GM18861 (cell line): ENCODE measurements at regions not wholly inside any gene's neighbourhood (a gene's known extent, or its start where the extent isn't known, plus 50 kb on each side); places are given as distances from the start of the nearest gene placed in this dataset.

Experiments
- ATAC-seq: cut with Tn5 transposase; IDR thresholded peaks from one replicate; pipeline ENCODE4 v1.9.1; 2021; ENCODE audit not compliant: unreplicated experiment

- ATAC-seq, result no peak
Observed at GRCh38 chr12:87794854-87795253, 234.3 kb downstream of the C12orf50 start.

GRCh38 chr12:87793131-87793530 is 236.1 kb downstream of the C12orf50 start:
- ATAC-seq, result no peak

GRCh38 chr12:87784350-87784749 is 244.9 kb downstream of the C12orf50 start:
- ATAC-seq, result no peak

- ATAC-seq, result no peak
Observed at GRCh38 chr12:87783467-87783866, 245.7 kb downstream of the C12orf50 start.

GRCh38 chr12:87782838-87783237 is 246.4 kb downstream of the C12orf50 start:
- ATAC-seq, result no peak

- no peak for ATAC-seq
Observed at GRCh38 chr12:87779858-87780498, 249.2 kb downstream of the C12orf50 start.

GRCh38 chr12:87779016-87779415 is 250.2 kb downstream of the C12orf50 start:
- no peak for ATAC-seq

- no peak for ATAC-seq
Observed at GRCh38 chr12:87778065-87778464, 251.1 kb downstream of the C12orf50 start.

GRCh38 chr12:87775784-87776183 is 253.4 kb downstream of the C12orf50 start:
- no peak for ATAC-seq

GRCh38 chr12:87775051-87775450 is 254.2 kb downstream of the C12orf50 start:
- ATAC-seq, result no peak

GRCh38 chr12:87772401-87772800 is 256.8 kb downstream of the C12orf50 start:
- no peak for ATAC-seq

GRCh38 chr12:87768501-87769287 is 260.5 kb downstream of the C12orf50 start:
- no peak for ATAC-seq

- ATAC-seq, result no peak
Observed at GRCh38 chr12:87766044-87766443, 263.2 kb downstream of the C12orf50 start.

GRCh38 chr12:87760943-87761342 is 268.3 kb downstream of the C12orf50 start:
- ATAC-seq, result no peak

- no peak for ATAC-seq
Observed at GRCh38 chr12:87758271-87758670, 270.9 kb downstream of the C12orf50 start.

GRCh38 chr12:87756721-87757120 is 272.5 kb downstream of the C12orf50 start:
- no peak for ATAC-seq

GRCh38 chr12:87756111-87756510 is 273.1 kb downstream of the C12orf50 start:
- ATAC-seq, result no peak

GRCh38 chr12:87728931-87729593 is 300.1 kb downstream of the C12orf50 start:
- ATAC-seq, result no peak

- ATAC-seq, result no peak
Observed at GRCh38 chr12:87720967-87721366, 308.2 kb downstream of the C12orf50 start.

- no peak for ATAC-seq
Observed at GRCh38 chr12:87704374-87704773, 324.8 kb downstream of the C12orf50 start.

- no peak for ATAC-seq
Observed at GRCh38 chr12:87690236-87690810, 338.9 kb downstream of the C12orf50 start.

GRCh38 chr12:87689196-87689595 is 340.0 kb downstream of the C12orf50 start:
- no peak for ATAC-seq
